ENCODE measurements at regions not wholly inside any gene's neighbourhood (a gene's known extent, or its start where the extent isn't known, plus 50 kb on each side); places are given as distances from the start of the nearest gene placed in this dataset.

DNA sequence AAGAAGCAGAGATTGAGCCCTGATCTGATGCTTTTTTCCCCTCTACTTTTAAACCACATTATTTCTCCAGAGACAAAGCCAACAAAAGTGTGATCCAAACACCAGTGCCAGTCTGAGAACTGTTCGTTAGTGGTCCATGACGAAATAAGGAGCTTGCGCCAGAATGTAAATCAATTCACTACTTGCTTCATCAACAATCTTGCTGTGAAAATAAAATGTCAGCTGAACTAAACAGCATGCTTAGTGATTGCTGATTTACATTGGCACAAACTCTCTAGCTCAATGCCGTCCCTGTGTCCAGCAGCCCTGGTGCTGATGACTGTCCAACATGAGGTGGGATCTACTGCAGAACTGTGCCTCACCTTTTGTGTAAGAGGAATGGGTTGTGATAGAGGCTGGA lies 71.3 kb downstream of the SOX3 start:
- H3K27me3 ChIP-seq (ENCODE audit: control insufficient read depth, insufficient read depth, low read length) = no peaks in the 10 kb centered on the region
- no peaks in the 10 kb centered on the region for H3K9me3 ChIP-seq (ENCODE audit: control insufficient read depth, insufficient read depth, low read depth, low read length)
- TF ChIP-seq POLR2AphosphoS5 (IDR thresholded peaks at IDR 0.05; ENCODE audit: low read depth, low read length) = no peak
- TF ChIP-seq TCF7L2 (IDR thresholded peaks at IDR 0.05; ENCODE audit: low read depth, low read length) = no peak
- TF ChIP-seq, protein P1, sequence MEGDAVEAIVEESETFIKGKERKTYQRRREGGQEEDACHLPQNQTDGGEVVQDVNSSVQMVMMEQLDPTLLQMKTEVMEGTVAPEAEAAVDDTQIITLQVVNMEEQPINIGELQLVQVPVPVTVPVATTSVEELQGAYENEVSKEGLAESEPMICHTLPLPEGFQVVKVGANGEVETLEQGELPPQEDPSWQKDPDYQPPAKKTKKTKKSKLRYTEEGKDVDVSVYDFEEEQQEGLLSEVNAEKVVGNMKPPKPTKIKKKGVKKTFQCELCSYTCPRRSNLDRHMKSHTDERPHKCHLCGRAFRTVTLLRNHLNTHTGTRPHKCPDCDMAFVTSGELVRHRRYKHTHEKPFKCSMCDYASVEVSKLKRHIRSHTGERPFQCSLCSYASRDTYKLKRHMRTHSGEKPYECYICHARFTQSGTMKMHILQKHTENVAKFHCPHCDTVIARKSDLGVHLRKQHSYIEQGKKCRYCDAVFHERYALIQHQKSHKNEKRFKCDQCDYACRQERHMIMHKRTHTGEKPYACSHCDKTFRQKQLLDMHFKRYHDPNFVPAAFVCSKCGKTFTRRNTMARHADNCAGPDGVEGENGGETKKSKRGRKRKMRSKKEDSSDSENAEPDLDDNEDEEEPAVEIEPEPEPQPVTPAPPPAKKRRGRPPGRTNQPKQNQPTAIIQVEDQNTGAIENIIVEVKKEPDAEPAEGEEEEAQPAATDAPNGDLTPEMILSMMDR (IDR thresholded peaks at IDR 0.05) = no peak
- TF ChIP-seq, protein P2, sequence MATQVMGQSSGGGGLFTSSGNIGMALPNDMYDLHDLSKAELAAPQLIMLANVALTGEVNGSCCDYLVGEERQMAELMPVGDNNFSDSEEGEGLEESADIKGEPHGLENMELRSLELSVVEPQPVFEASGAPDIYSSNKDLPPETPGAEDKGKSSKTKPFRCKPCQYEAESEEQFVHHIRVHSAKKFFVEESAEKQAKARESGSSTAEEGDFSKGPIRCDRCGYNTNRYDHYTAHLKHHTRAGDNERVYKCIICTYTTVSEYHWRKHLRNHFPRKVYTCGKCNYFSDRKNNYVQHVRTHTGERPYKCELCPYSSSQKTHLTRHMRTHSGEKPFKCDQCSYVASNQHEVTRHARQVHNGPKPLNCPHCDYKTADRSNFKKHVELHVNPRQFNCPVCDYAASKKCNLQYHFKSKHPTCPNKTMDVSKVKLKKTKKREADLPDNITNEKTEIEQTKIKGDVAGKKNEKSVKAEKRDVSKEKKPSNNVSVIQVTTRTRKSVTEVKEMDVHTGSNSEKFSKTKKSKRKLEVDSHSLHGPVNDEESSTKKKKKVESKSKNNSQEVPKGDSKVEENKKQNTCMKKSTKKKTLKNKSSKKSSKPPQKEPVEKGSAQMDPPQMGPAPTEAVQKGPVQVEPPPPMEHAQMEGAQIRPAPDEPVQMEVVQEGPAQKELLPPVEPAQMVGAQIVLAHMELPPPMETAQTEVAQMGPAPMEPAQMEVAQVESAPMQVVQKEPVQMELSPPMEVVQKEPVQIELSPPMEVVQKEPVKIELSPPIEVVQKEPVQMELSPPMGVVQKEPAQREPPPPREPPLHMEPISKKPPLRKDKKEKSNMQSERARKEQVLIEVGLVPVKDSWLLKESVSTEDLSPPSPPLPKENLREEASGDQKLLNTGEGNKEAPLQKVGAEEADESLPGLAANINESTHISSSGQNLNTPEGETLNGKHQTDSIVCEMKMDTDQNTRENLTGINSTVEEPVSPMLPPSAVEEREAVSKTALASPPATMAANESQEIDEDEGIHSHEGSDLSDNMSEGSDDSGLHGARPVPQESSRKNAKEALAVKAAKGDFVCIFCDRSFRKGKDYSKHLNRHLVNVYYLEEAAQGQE (IDR thresholded peaks at IDR 0.05; ENCODE audit: insufficient read depth in 1 of 2, low read depth in 2 of 2, low read length in 1 of 2) = no peak
- no peak for TF ChIP-seq SIN3A (IDR thresholded peaks at IDR 0.05; ENCODE audit: borderline replicate concordance, insufficient read depth, low read depth, low read length)
- no TSS peak for BruUV-seq (replicated peaks)
- H3K4me3 ChIP-seq (ENCODE audit: low read depth in 2 of 2, low read length in 2 of 2) = no peak overlapping the region
- H3K4me1 ChIP-seq (ENCODE audit: control insufficient read depth, insufficient read depth, low read length) = no peaks in the 10 kb centered on the region
- intact Hi-C loops (cut with micrococcal nuclease; ENCODE audit: unreplicated experiment) (no loop called here), in situ Hi-C loops (cut with HindIII; ENCODE audit: low pct_unique_long_range_greater_than_20kb, low sequenced_read_pairs) (no loop called here)
- ATAC-seq (no peak), DNase-seq (ENCODE audit: low read depth, low spot score) (no peak)
- H3K36me3 ChIP-seq (ENCODE audit: control insufficient read depth, insufficient read depth, low read length) = no peaks in the 10 kb centered on the region
- H3K27ac ChIP-seq (ENCODE audit: low read length) = no peak overlapping the region
- CTCF ChIA-PET = no interaction called here
- POLR2A ChIA-PET = no interaction called here

DNA sequence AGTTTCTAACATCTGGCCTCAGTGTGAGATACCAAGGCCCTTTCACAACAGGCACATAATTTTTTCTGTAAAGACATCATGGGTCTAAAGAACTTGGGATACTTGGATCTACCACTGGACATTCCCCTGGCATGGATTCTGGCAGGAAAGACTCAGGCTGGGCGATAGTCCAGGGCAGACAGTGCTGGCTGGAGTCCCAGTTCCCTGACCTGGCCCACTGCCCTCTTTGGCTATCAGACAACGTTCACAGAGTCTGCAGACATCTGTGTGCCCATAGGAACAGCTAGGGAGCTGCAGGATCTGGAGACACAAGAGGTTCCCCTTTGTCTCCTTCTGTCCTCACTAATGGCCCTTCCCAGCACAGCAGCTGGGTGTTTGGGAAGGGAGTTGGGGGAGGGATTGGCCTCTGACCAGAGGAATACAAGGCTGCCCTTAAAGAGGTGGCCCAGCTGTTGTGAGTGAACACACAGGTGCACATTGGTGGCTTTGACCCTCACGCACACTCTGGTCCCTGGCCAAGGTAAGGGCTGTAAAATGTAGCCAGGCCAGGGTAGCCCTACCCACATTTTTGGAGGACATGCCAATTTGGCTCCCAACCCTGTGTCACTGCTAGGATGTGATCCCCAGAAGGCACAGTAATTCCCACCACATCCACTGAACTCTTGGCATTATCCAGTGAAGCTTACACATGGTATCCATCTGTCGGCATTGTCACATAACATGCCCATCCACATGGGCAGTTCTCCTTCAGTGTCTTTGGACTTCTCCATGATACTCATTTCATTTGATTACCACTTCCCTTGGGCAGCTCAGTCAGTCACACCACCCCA lies 72.3 kb downstream of the SOX3 start:
- Histone ChIP-seq H3K4me1 (ENCODE audit: control insufficient read depth, insufficient read depth, low read length) (no peaks in the 10 kb centered on the region), H3K9me3 (ENCODE audit: control insufficient read depth, insufficient read depth, low read depth, low read length) (no peaks in the 10 kb centered on the region), H3K27ac (ENCODE audit: low read length) (no peak overlapping the region), H3K4me3 (ENCODE audit: low read depth in 2 of 2, low read length in 2 of 2) (no peak overlapping the region), H3K36me3 (ENCODE audit: control insufficient read depth, insufficient read depth, low read length) (no peaks in the 10 kb centered on the region), H3K27me3 (ENCODE audit: control insufficient read depth, insufficient read depth, low read length) (no peaks in the 10 kb centered on the region)
- POLR2A ChIA-PET = no interaction called here
- CTCF ChIA-PET = no interaction called here
- no peak for TF ChIP-seq SIN3A (IDR thresholded peaks at IDR 0.05; ENCODE audit: borderline replicate concordance, insufficient read depth, low read depth, low read length)
- TF ChIP-seq TCF7L2 (IDR thresholded peaks at IDR 0.05; ENCODE audit: low read depth, low read length) = no peak
- TF ChIP-seq POLR2AphosphoS5 (IDR thresholded peaks at IDR 0.05; ENCODE audit: low read depth, low read length) = no peak
- TF ChIP-seq, protein P1 (IDR thresholded peaks at IDR 0.05) = no peak
- TF ChIP-seq, protein P2 (IDR thresholded peaks at IDR 0.05; ENCODE audit: insufficient read depth in 1 of 2, low read depth in 2 of 2, low read length in 1 of 2) = no peak
- in situ Hi-C loops (cut with HindIII; ENCODE audit: low pct_unique_long_range_greater_than_20kb, low sequenced_read_pairs) (no loop called here), intact Hi-C loops (cut with micrococcal nuclease; ENCODE audit: unreplicated experiment) (no loop called here)
- DNase-seq (ENCODE audit: low read depth, low spot score) (no peak), ATAC-seq (no peak)
- BruUV-seq (replicated peaks) = no TSS peak
